CD4-positive, alpha-beta T cell (primary cell): ENCODE measurements at regions not wholly inside any gene's neighbourhood (a gene's known extent, or its start where the extent isn't known, plus 50 kb on each side); places are given as distances from the start of the nearest gene placed in this dataset.

Source experiments
- ATAC-seq: fragments of 200-7000 bp; cut with Tn5 transposase; one replicate; pipeline ENCODE4 v1.10.0; 2022; ENCODE audit warnings: mild to moderate bottlenecking; ENCODE audit not compliant: poor library complexity
- CTCF ChIA-PET: fragments of 350-600 bp; sonication (Branson Sonifier 250); formaldehyde crosslinking; loops from one replicate; lab custom pipeline; 2021; ENCODE audit warnings: antibody characterized with exemption, inconsistent platforms; lab: Charles Lee
- POLR2A ChIA-PET: fragments of 350-600 bp; sonication (Branson Sonifier 250); formaldehyde crosslinking; loops from one replicate; lab custom pipeline; 2021; ENCODE audit warnings: antibody characterized with exemption, inconsistent platforms; lab: Charles Lee
- DNase-seq, 14 experiments: peaks; one replicate each; pipeline ENCODE4 v3.0.0-alpha.2; 2013 to 2020; ENCODE audit warnings: mixed read lengths in 2 of 14
- H3K27ac ChIP-seq, 2 donors: one replicate each; pipeline versions ENCODE4 v1.5.1 to v1.7.0; 2013; ENCODE audit warnings: low read length in 2 of 2, low read depth in 1 of 2, mild to moderate bottlenecking in 1 of 2
- H3K27me3 ChIP-seq, 2 experiments: 1 replicate in 1 of 2; 2 replicates in 1 of 2; pipeline versions ENCODE4 v1.6.1 to v1.7.0; 2013; ENCODE audit warnings: low read length in 2 of 2, control low read depth in 1 of 2, mild to moderate bottlenecking in 1 of 2, moderate library complexity in 1 of 2; ENCODE audit not compliant: insufficient read depth in 2 of 2, control insufficient read depth in 1 of 2
- H3K36me3 ChIP-seq: one replicate; pipeline ENCODE4 v1.6.1; 2013; ENCODE audit warnings: low read length, control low read depth; ENCODE audit not compliant: insufficient read depth
- H3K4me1 ChIP-seq: one replicate; pipeline ENCODE4 v1.6.1; 2013; ENCODE audit warnings: low read length, control low read depth; ENCODE audit not compliant: insufficient read depth
- H3K4me3 ChIP-seq: one replicate; pipeline ENCODE4 v1.5.1; 2013; ENCODE audit warnings: mild to moderate bottlenecking, low read length, moderate library complexity
- H3K9me3 ChIP-seq, 2 experiments: 1 replicate in 1 of 2; 2 replicates in 1 of 2; pipeline versions ENCODE4 v1.6.1 to v1.7.0; 2013; ENCODE audit warnings: low read length in 2 of 2, mild to moderate bottlenecking in 2 of 2, control low read depth in 1 of 2, moderate library complexity in 1 of 2; ENCODE audit not compliant: control insufficient read depth in 1 of 2, insufficient read depth in 1 of 2
- H3K27ac Mint-ChIP-seq: one replicate; pipeline ENCODE4 v1.8.0; 2020; ENCODE audit warnings: mixed read lengths
- H3K27me3 Mint-ChIP-seq: one replicate; pipeline ENCODE4 v1.8.0; 2021; ENCODE audit warnings: mixed read lengths
- H3K36me3 Mint-ChIP-seq: one replicate; pipeline ENCODE4 v1.8.0; 2021; ENCODE audit warnings: low read depth, mixed read lengths
- H3K4me1 Mint-ChIP-seq: one replicate; pipeline ENCODE4 v1.8.0; 2021; ENCODE audit warnings: low read depth, mixed read lengths
- H3K4me3 Mint-ChIP-seq: one replicate; pipeline ENCODE4 v1.8.0; 2020; ENCODE audit warnings: mild to moderate bottlenecking, mixed read lengths
- H3K9me3 Mint-ChIP-seq: one replicate; pipeline ENCODE4 v1.8.0; 2020; ENCODE audit warnings: mixed read lengths
- CTCF ChIP-seq: fragments of 200-600 bp; IDR thresholded peaks from one replicate; pipeline ENCODE4 v1.8.0; 2022; ENCODE audit warnings: antibody characterized with exemption, mild to moderate bottlenecking
- intact Hi-C, 2 experiments: fragments of 100-400 bp; cut with DNase I in 1 of 2; cut with micrococcal nuclease in 1 of 2; formaldehyde crosslinking; loops; one replicate each; pipeline versions ENCODE4 v1.15.1 to v1.9.0; 2023 to 2025; cut with DNase I, micrococcal nuclease

GRCh38 chr11:90874281-90874680 lies 651.4 kb upstream of the CHORDC1 start:
- H3K4me1 ChIP-seq: no peaks in the 10 kb centered on the region
- no peak overlapping the region for H3K4me3 ChIP-seq
- no peak for TF ChIP-seq CTCF
- DNase-seq: no peak
- Mint-ChIP-seq H3K36me3 (no peaks in the 10 kb centered on the region), H3K9me3 (peaks cover 13% of the 10 kb centered on the region), H3K4me3 (no peak overlapping the region), H3K4me1 (no peaks in the 10 kb centered on the region), H3K27ac (no peak overlapping the region), H3K27me3 (no peaks in the 10 kb centered on the region)
- ATAC-seq: no peak
- intact Hi-C loops: no loop called here
- H3K27me3 ChIP-seq: no peaks in the 10 kb centered on the region
- H3K36me3 ChIP-seq: no peaks in the 10 kb centered on the region
- peaks cover 0 to 12% of the 10 kb centered on the region in 2 experiments for H3K9me3 ChIP-seq
- no peak overlapping the region for H3K27ac ChIP-seq
- POLR2A ChIA-PET: no interaction called here
- CTCF ChIA-PET: no interaction called here

DNA sequence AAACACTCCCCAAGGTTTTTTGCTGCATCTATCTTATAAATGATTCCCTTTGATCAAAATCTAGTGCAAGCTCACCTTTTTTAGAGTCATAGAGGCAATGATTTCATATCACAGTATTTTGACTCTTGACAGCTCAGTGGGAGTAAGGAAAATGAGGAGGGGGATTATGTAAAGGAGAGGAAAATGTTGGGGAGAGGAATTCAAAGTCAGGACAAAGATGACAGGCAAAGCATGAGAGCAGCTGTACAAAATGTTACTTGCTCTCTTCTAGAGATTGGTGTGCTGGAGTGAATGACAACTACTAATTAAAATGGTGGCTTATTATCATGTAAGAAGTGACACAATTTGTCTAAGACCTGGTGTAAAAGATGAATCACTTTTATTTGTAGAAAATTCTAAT lies 644.6 kb upstream of the CHORDC1 start:
- Histone ChIP-seq H3K36me3 (no peaks in the 10 kb centered on the region), H3K4me1 (no peaks in the 10 kb centered on the region), H3K9me3 (peaks cover 0 to 2% of the 10 kb centered on the region in 2 experiments), H3K27me3 (no peaks in the 10 kb centered on the region), H3K4me3 (no peak overlapping the region), H3K27ac (no peak overlapping the region)
- Mint-ChIP-seq H3K27me3 (no peaks in the 10 kb centered on the region), H3K4me1 (no peaks in the 10 kb centered on the region), H3K36me3 (no peaks in the 10 kb centered on the region), H3K27ac (no peak overlapping the region), H3K9me3 (peaks cover 10% of the 10 kb centered on the region), H3K4me3 (no peak overlapping the region)
- intact Hi-C loops: no loop called here
- ChIA-PET POLR2A (no interaction called here), CTCF (interaction anchor here (0.5 kb wide), 1 partner anchor 1084 kb away, joined by 3 read pairs; no protein-coding TSS in a partner anchor)
- no peak for TF ChIP-seq CTCF
- ATAC-seq: no peak
- DNase-seq: no peak

GRCh38 chr11:90856790-90857189 lies 633.9 kb upstream of the CHORDC1 start:
- ATAC-seq (no peak), DNase-seq (no peak)
- Histone ChIP-seq H3K4me3 (no peak overlapping the region), H3K9me3 (no peaks in the 10 kb centered on the region), H3K4me1 (no peaks in the 10 kb centered on the region), H3K27ac (no peak overlapping the region), H3K27me3 (no peaks in the 10 kb centered on the region), H3K36me3 (no peaks in the 10 kb centered on the region)
- Mint-ChIP-seq H3K27me3 (no peaks in the 10 kb centered on the region), H3K36me3 (no peaks in the 10 kb centered on the region), H3K4me3 (no peak overlapping the region), H3K9me3 (peaks cover 13% of the 10 kb centered on the region), H3K4me1 (no peaks in the 10 kb centered on the region), H3K27ac (no peak overlapping the region)
- POLR2A ChIA-PET: no interaction called here
- intact Hi-C loops: no loop called here
- CTCF ChIA-PET: no interaction called here
- TF ChIP-seq CTCF: no peak
